ENCODE measurements at regions not wholly inside any gene's neighbourhood (a gene's known extent, or its start where the extent isn't known, plus 50 kb on each side); places are given as distances from the start of the nearest gene placed in this dataset.
"Not testable (repeated sequence)": the region's sequence is repeated elsewhere in the genome, so short reads cannot be mapped to it uniquely, and the experiment has no call there.

- no peak for DNase-seq (ENCODE audit: low read depth)
Measured at GRCh38 chr2:82084679-82085392, 1780.3 kb upstream of the LRRTM1 start.

GRCh38 chr2:82075875-82076274 is 1771.3 kb upstream of the LRRTM1 start:
- DNase-seq (ENCODE audit: low read depth): no peak

GRCh38 chr2:82062463-82062862 is 1757.9 kb upstream of the LRRTM1 start:
- DNase-seq (ENCODE audit: low read depth): no peak

- DNase-seq (ENCODE audit: low read depth): no peak
Measured at GRCh38 chr2:82055846-82056245, 1751.3 kb upstream of the LRRTM1 start.

- no peak for DNase-seq (ENCODE audit: low read depth)
Measured at GRCh38 chr2:82043867-82044266, 1739.3 kb upstream of the LRRTM1 start.

- no peak for DNase-seq (ENCODE audit: low read depth)
Measured at GRCh38 chr2:82027921-82028615, 1723.5 kb upstream of the LRRTM1 start.

GRCh38 chr2:82023710-82024109 is 1719.2 kb upstream of the LRRTM1 start:
- no peak for DNase-seq (ENCODE audit: low read depth)

GRCh38 chr2:82013641-82014040 is 1709.1 kb upstream of the LRRTM1 start:
- no peak for DNase-seq (ENCODE audit: low read depth)

- no peak for DNase-seq (ENCODE audit: low read depth)
Measured at GRCh38 chr2:82007071-82007664, 1702.6 kb upstream of the LRRTM1 start.

GRCh38 chr2:82005889-82006288 is 1701.3 kb upstream of the LRRTM1 start:
- not testable (repeated sequence) for DNase-seq (ENCODE audit: low read depth)

GRCh38 chr2:82001614-82002013 is 1697.1 kb upstream of the LRRTM1 start:
- no peak for DNase-seq (ENCODE audit: low read depth)

GRCh38 chr2:82000606-82001005 is 1696.1 kb upstream of the LRRTM1 start:
- DNase-seq (ENCODE audit: low read depth): no peak

GRCh38 chr2:81996332-81996731 is 1691.8 kb upstream of the LRRTM1 start:
- no peak for DNase-seq (ENCODE audit: low read depth)

- no peak for DNase-seq (ENCODE audit: low read depth)
Measured at GRCh38 chr2:81991282-81991681, 1686.7 kb upstream of the LRRTM1 start.

GRCh38 chr2:81987370-81987769 is 1682.8 kb upstream of the LRRTM1 start:
- DNase-seq (ENCODE audit: low read depth): no peak

- DNase-seq (ENCODE audit: low read depth): no peak
Measured at GRCh38 chr2:81984969-81985637, 1680.6 kb upstream of the LRRTM1 start.

GRCh38 chr2:81981585-81981984 is 1677.0 kb upstream of the LRRTM1 start:
- DNase-seq (ENCODE audit: low read depth): no peak

GRCh38 chr2:81979086-81979485 is 1674.5 kb upstream of the LRRTM1 start:
- DNase-seq (ENCODE audit: low read depth): no peak

- DNase-seq (ENCODE audit: low read depth): no peak
Measured at GRCh38 chr2:81976998-81977397, 1672.4 kb upstream of the LRRTM1 start.

GRCh38 chr2:81974216-81974615 is 1669.7 kb upstream of the LRRTM1 start:
- DNase-seq (ENCODE audit: low read depth): no peak

- no peak for DNase-seq (ENCODE audit: low read depth)
Measured at GRCh38 chr2:81942876-81943275, 1638.3 kb upstream of the LRRTM1 start.

GRCh38 chr2:81942136-81942680 is 1637.7 kb upstream of the LRRTM1 start:
- no peak for DNase-seq (ENCODE audit: low read depth)
